ENCODE measurements at regions not wholly inside any gene's neighbourhood (a gene's known extent, or its start where the extent isn't known, plus 50 kb on each side); places are given as distances from the start of the nearest gene placed in this dataset.
"Not testable (repeated sequence)": the region's sequence is repeated elsewhere in the genome, so short reads cannot be mapped to it uniquely, and the experiment has no call there.

GRCh38 chr6:977226-977625 lies 284.3 kb upstream of the EXOC2 start:
- TF ChIP-seq RFX5 (IDR thresholded peaks at IDR 0.05; ENCODE audit: low read length); FOXM1 (IDR thresholded peaks at IDR 0.05; ENCODE audit: low read depth); SIN3A (IDR thresholded peaks at IDR 0.05; ENCODE audit: borderline replicate concordance, low read depth, low read length); EP300 (IDR thresholded peaks at IDR 0.05; ENCODE audit: borderline replicate concordance in 1 of 2, low read depth in 1 of 2, low read length in 1 of 2); EZH2phosphoT487 (IDR thresholded peaks at IDR 0.05; ENCODE audit: borderline replicate concordance, low read depth); SMC3 (IDR thresholded peaks at IDR 0.05; ENCODE audit: low read depth, low read length); RCOR1 (IDR thresholded peaks at IDR 0.05; ENCODE audit: low read length); TEAD4 (IDR thresholded peaks at IDR 0.05; ENCODE audit: borderline replicate concordance, insufficient read depth); NRF1 (IDR thresholded peaks at IDR 0.05; ENCODE audit: low read depth, low read length); TAF1 (IDR thresholded peaks at IDR 0.05; ENCODE audit: borderline replicate concordance, low read depth, low read length): not testable (repeated sequence)
- TF ChIP-seq, protein P1, sequence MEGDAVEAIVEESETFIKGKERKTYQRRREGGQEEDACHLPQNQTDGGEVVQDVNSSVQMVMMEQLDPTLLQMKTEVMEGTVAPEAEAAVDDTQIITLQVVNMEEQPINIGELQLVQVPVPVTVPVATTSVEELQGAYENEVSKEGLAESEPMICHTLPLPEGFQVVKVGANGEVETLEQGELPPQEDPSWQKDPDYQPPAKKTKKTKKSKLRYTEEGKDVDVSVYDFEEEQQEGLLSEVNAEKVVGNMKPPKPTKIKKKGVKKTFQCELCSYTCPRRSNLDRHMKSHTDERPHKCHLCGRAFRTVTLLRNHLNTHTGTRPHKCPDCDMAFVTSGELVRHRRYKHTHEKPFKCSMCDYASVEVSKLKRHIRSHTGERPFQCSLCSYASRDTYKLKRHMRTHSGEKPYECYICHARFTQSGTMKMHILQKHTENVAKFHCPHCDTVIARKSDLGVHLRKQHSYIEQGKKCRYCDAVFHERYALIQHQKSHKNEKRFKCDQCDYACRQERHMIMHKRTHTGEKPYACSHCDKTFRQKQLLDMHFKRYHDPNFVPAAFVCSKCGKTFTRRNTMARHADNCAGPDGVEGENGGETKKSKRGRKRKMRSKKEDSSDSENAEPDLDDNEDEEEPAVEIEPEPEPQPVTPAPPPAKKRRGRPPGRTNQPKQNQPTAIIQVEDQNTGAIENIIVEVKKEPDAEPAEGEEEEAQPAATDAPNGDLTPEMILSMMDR (IDR thresholded peaks at IDR 0.05) = not testable (repeated sequence)
- TF ChIP-seq, protein P2, sequence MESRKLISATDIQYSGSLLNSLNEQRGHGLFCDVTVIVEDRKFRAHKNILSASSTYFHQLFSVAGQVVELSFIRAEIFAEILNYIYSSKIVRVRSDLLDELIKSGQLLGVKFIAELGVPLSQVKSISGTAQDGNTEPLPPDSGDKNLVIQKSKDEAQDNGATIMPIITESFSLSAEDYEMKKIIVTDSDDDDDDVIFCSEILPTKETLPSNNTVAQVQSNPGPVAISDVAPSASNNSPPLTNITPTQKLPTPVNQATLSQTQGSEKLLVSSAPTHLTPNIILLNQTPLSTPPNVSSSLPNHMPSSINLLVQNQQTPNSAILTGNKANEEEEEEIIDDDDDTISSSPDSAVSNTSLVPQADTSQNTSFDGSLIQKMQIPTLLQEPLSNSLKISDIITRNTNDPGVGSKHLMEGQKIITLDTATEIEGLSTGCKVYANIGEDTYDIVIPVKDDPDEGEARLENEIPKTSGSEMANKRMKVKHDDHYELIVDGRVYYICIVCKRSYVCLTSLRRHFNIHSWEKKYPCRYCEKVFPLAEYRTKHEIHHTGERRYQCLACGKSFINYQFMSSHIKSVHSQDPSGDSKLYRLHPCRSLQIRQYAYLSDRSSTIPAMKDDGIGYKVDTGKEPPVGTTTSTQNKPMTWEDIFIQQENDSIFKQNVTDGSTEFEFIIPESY (IDR thresholded peaks at IDR 0.05; ENCODE audit: borderline replicate concordance, low read depth) = not testable (repeated sequence)
- TF ChIP-seq, protein P3, sequence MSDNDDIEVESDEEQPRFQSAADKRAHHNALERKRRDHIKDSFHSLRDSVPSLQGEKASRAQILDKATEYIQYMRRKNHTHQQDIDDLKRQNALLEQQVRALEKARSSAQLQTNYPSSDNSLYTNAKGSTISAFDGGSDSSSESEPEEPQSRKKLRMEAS (IDR thresholded peaks at IDR 0.05; ENCODE audit: low read depth) = not testable (repeated sequence)
- TF ChIP-seq, protein P4, sequence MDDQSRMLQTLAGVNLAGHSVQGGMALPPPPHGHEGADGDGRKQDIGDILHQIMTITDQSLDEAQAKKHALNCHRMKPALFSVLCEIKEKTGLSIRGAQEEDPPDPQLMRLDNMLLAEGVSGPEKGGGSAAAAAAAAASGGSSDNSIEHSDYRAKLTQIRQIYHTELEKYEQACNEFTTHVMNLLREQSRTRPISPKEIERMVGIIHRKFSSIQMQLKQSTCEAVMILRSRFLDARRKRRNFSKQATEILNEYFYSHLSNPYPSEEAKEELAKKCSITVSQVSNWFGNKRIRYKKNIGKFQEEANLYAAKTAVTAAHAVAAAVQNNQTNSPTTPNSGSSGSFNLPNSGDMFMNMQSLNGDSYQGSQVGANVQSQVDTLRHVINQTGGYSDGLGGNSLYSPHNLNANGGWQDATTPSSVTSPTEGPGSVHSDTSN (IDR thresholded peaks at IDR 0.05) = not testable (repeated sequence)

All from SK-N-SH (cell line).